H9 (cell line): ENCODE measurements at regions not wholly inside any gene's neighbourhood (a gene's known extent, or its start where the extent isn't known, plus 50 kb on each side); places are given as distances from the start of the nearest gene placed in this dataset.

Experiments used
- DNase-seq: peaks from one replicate; pipeline ENCODE4 v3.0.0-alpha.2; 2017
- H2AFZ ChIP-seq: one replicate; pipeline ENCODE4 v1.6.1; 2013; ENCODE audit warnings: mild to moderate bottlenecking, low read length, control low read depth, moderate library complexity
- H2AK5ac ChIP-seq: 2 replicates; pipeline ENCODE4 v1.6.1; 2013; ENCODE audit warnings: low read length, control low read depth, mixed read lengths; ENCODE audit not compliant: insufficient read length
- H2BK120ac ChIP-seq: one replicate; pipeline ENCODE4 v1.6.1; 2013; ENCODE audit warnings: low read depth, mild to moderate bottlenecking, low read length, control low read depth, inconsistent platforms; ENCODE audit not compliant: poor library complexity, severe bottlenecking
- H2BK12ac ChIP-seq: 2 replicates; pipeline ENCODE4 v1.6.1; 2013; ENCODE audit warnings: low read length, control low read depth, mixed read lengths, low read depth; ENCODE audit not compliant: insufficient read length
- H2BK15ac ChIP-seq: 2 replicates; pipeline ENCODE4 v1.6.1; 2013; ENCODE audit warnings: low read depth, low read length, control low read depth
- H2BK20ac ChIP-seq: one replicate; pipeline ENCODE4 v1.6.1; 2013; ENCODE audit warnings: low read depth, mild to moderate bottlenecking, low read length, control low read depth, inconsistent platforms; ENCODE audit not compliant: poor library complexity, severe bottlenecking
- H2BK5ac ChIP-seq: 2 replicates; pipeline ENCODE4 v1.6.1; 2013; ENCODE audit warnings: low read length, control low read depth, mixed read lengths; ENCODE audit not compliant: insufficient read length
- H3K14ac ChIP-seq: 2 replicates; pipeline ENCODE4 v1.6.1; 2013; ENCODE audit warnings: low read length, control low read depth; ENCODE audit not compliant: insufficient read depth
- H3K18ac ChIP-seq: 2 replicates; pipeline ENCODE4 v1.6.1; 2013; ENCODE audit warnings: low read depth, mild to moderate bottlenecking, mixed read lengths, low read length, control low read depth; ENCODE audit not compliant: insufficient read length
- H3K23ac ChIP-seq: 2 replicates; pipeline ENCODE4 v1.6.1; 2013; ENCODE audit warnings: low read length, control low read depth, mixed read lengths, low read depth; ENCODE audit not compliant: insufficient read length
- H3K23me2 ChIP-seq: 2 replicates; pipeline ENCODE4 v1.6.1; 2013; ENCODE audit warnings: low read depth, mild to moderate bottlenecking, mixed read lengths, low read length, control low read depth; ENCODE audit not compliant: insufficient read length, poor library complexity, severe bottlenecking
- H3K27ac ChIP-seq: 2 replicates; pipeline ENCODE4 v1.5.1; 2013; ENCODE audit warnings: low read length, control low read depth, mixed read lengths, low read depth; ENCODE audit not compliant: insufficient read length
- H3K27me3 ChIP-seq: 2 replicates; pipeline ENCODE4 v1.6.1; 2013; ENCODE audit warnings: low read length, control low read depth, inconsistent platforms; ENCODE audit not compliant: insufficient read depth
- H3K4ac ChIP-seq: 2 replicates; pipeline ENCODE4 v1.6.1; 2013; ENCODE audit warnings: low read depth, mild to moderate bottlenecking, control low read depth, inconsistent platforms, low read length, moderate library complexity
- H3K4me1 ChIP-seq: 2 replicates; pipeline ENCODE4 v1.6.1; 2013; ENCODE audit warnings: low read length, control low read depth, inconsistent platforms; ENCODE audit not compliant: insufficient read depth
- H3K4me2 ChIP-seq: 2 replicates; pipeline ENCODE4 v1.6.1; 2013; ENCODE audit warnings: low read length, control low read depth, mixed read lengths; ENCODE audit not compliant: insufficient read length, insufficient read depth
- H3K56ac ChIP-seq: 2 replicates; pipeline ENCODE4 v1.6.1; 2013; ENCODE audit warnings: low read depth, mild to moderate bottlenecking, mixed read lengths, low read length, control low read depth; ENCODE audit not compliant: insufficient read length
- H3K79me1 ChIP-seq: 2 replicates; pipeline ENCODE4 v1.6.1; 2013; ENCODE audit warnings: low read depth, mild to moderate bottlenecking, moderate library complexity, low read length, control low read depth, inconsistent platforms; ENCODE audit not compliant: insufficient read depth, poor library complexity, severe bottlenecking
- H3K79me2 ChIP-seq: 2 replicates; pipeline ENCODE4 v1.6.1; 2013; ENCODE audit warnings: low read length, control low read depth, inconsistent platforms; ENCODE audit not compliant: insufficient read depth
- H3K9ac ChIP-seq: 2 replicates; pipeline ENCODE4 v1.6.1; 2013; ENCODE audit warnings: low read length, control low read depth, mixed read lengths; ENCODE audit not compliant: insufficient read length; ENCODE audit errors: extremely low read depth
- H3K9me3 ChIP-seq: one replicate; pipeline ENCODE4 v1.6.1; 2013; ENCODE audit warnings: low read depth, low read length, inconsistent platforms; ENCODE audit not compliant: control insufficient read depth
- H3T11ph ChIP-seq: one replicate; pipeline ENCODE4 v1.6.1; 2013; ENCODE audit warnings: mild to moderate bottlenecking, low read length, control low read depth, inconsistent platforms
- H4K20me1 ChIP-seq: one replicate; pipeline ENCODE4 v1.6.1; 2013; ENCODE audit not compliant: control insufficient read depth, insufficient read length, insufficient read depth
- H4K5ac ChIP-seq: 2 replicates; pipeline ENCODE4 v1.6.1; 2013; ENCODE audit warnings: low read depth, mild to moderate bottlenecking, mixed read lengths, low read length, control low read depth; ENCODE audit not compliant: insufficient read length
- H4K8ac ChIP-seq: replicated peaks from 2 replicates; pipeline ENCODE4 v1.6.1; 2013; ENCODE audit warnings: low read length, control low read depth, mixed read lengths, low read depth; ENCODE audit not compliant: insufficient read length
- H4K91ac ChIP-seq: 2 replicates; pipeline ENCODE4 v1.6.1; 2013; ENCODE audit warnings: low read depth, mild to moderate bottlenecking, moderate library complexity, mixed read lengths, low read length, control low read depth; ENCODE audit not compliant: insufficient read length
- H3K27ac Mint-ChIP-seq, 3 experiments: 2 replicates in 2 of 3; 3 replicates in 1 of 3; pipeline ENCODE4 v1.8.0; 2020 to 2021; ENCODE audit warnings: mixed read lengths in 3 of 3, mild to moderate bottlenecking in 1 of 3, moderate library complexity in 1 of 3
- H3K27me3 Mint-ChIP-seq: 2 replicates; pipeline ENCODE4 v1.8.0; 2021; ENCODE audit warnings: low read depth, mild to moderate bottlenecking, moderate library complexity, mixed read lengths
- H3K36me3 Mint-ChIP-seq, 3 experiments: 2 replicates in 2 of 3; 3 replicates in 1 of 3; pipeline ENCODE4 v1.8.0; 2020 to 2021; ENCODE audit warnings: low read depth in 3 of 3, mixed read lengths in 3 of 3; ENCODE audit not compliant: insufficient read depth in 1 of 3
- H3K4me1 Mint-ChIP-seq, 2 experiments: 2 replicates each; pipeline ENCODE4 v1.8.0; 2020; ENCODE audit warnings: mixed read lengths in 2 of 2
- H3K4me3 Mint-ChIP-seq, 2 experiments: 2 replicates in 1 of 2; 3 replicates in 1 of 2; pipeline ENCODE4 v1.8.0; 2020 to 2021; ENCODE audit warnings: mild to moderate bottlenecking in 2 of 2, mixed read lengths in 2 of 2, moderate library complexity in 1 of 2
- H3K9me3 Mint-ChIP-seq, 2 experiments: 2 replicates in 1 of 2; 3 replicates in 1 of 2; pipeline ENCODE4 v1.8.0; 2020; ENCODE audit warnings: mild to moderate bottlenecking in 2 of 2, mixed read lengths in 2 of 2, moderate library complexity in 1 of 2
- CTCF ChIP-seq: fragments of 200-600 bp; sonication (generic); conservative IDR thresholded peaks from 3 replicates; pipeline ENCODE4 v1.8.0; 2021; ENCODE audit warnings: antibody characterized with exemption, mild to moderate bottlenecking
- WGBS: extraction: QIAGEN DNeasy Blood & Tissue Kit; methylation state at CpG from one replicate; pipeline ENCODE4 v1.1.7; 2013; ENCODE audit warnings: missing lambda C conversion rate, low lambda C conversion rate, mixed read lengths; ENCODE audit not compliant: insufficient read length; ENCODE audit errors: extremely low coverage; 5-methylcytosine and 5-hydroxymethylcytosine counted together

GRCh38 chr4:24278693-24279092, 305.7 kb downstream of the DHX15 start:
- Histone ChIP-seq H2AK5ac (no peak overlapping the region), H3K9ac (no peak overlapping the region), H4K5ac (no peak overlapping the region), H3K56ac (no peak overlapping the region), H4K8ac (no peak overlapping the region), H3K27me3 (no peaks in the 10 kb centered on the region), H3K27ac (no peak overlapping the region), H3T11ph (no peak overlapping the region), H2BK15ac (no peak overlapping the region), H3K79me2 (no peaks in the 10 kb centered on the region), H4K20me1 (no peaks in the 10 kb centered on the region), H3K4me1 (peaks cover 3% of the 10 kb centered on the region), H3K9me3 (no peaks in the 10 kb centered on the region), H3K4me2 (no peak overlapping the region), H3K23ac (no peak overlapping the region), H3K23me2 (no peaks in the 10 kb centered on the region), H2BK120ac (no peak overlapping the region), H3K14ac (no peak overlapping the region), H3K79me1 (no peaks in the 10 kb centered on the region), H2AFZ (no peak overlapping the region), H4K91ac (no peak overlapping the region), H2BK20ac (no peak overlapping the region), H3K4ac (no peak overlapping the region), H2BK5ac (no peak overlapping the region), H2BK12ac (no peak overlapping the region), H3K18ac (no peak overlapping the region)
- WGBS, result no CpG with 5 or more reads among the region's 4 CpGs
- Mint-ChIP-seq H3K36me3 (no peaks in the 10 kb centered on the region), H3K4me3 (no peak overlapping the region), H3K27ac (no peak overlapping the region), H3K4me1 (peaks cover 13 to 15% of the 10 kb centered on the region in 2 experiments), H3K27me3 (peaks cover 2% of the 10 kb centered on the region; the same call in 1 of the 2 replicates), H3K9me3 (no peaks in the 10 kb centered on the region; a peak in 1 of 5 replicates)
- DNase-seq, result no peak
- TF ChIP-seq CTCF, result no peak
